ENCODE measurements at regions not wholly inside any gene's neighbourhood (a gene's known extent, or its start where the extent isn't known, plus 50 kb on each side); places are given as distances from the start of the nearest gene placed in this dataset.

GRCh38 chr5:98663521-98663920, 109.9 kb upstream of the RGMB start:
- Mint-ChIP-seq H3K27ac (ENCODE audit: unreplicated experiment) (no peak overlapping the region), H3K4me1 (ENCODE audit: low read depth, unreplicated experiment) (no peaks in the 10 kb centered on the region), H3K9me3 (ENCODE audit: unreplicated experiment) (peaks cover 9% of the 10 kb centered on the region), H3K36me3 (ENCODE audit: insufficient read depth, unreplicated experiment) (no peaks in the 10 kb centered on the region), H3K27me3 (ENCODE audit: insufficient read depth, unreplicated experiment) (peaks cover 3% of the 10 kb centered on the region), H3K4me3 (ENCODE audit: unreplicated experiment) (no peak overlapping the region)
- H3K4me1 ChIP-seq = no peaks in the 10 kb centered on the region
- no peaks in the 10 kb centered on the region for H3K27me3 ChIP-seq (replicated peaks; ENCODE audit: control insufficient read depth, insufficient read depth, low read length)
- no peaks in the 10 kb centered on the region for H3K9me3 ChIP-seq
- intact Hi-C loops (cut with micrococcal nuclease; ENCODE audit: unreplicated experiment) = no loop called here
- BruUV-seq (replicated peaks) = no TSS peak
- no peak for TF ChIP-seq CTCF (IDR thresholded peaks at IDR 0.05; ENCODE audit: insufficient read depth in 1 of 2, low read depth in 1 of 2, low read length in 1 of 2, severe bottlenecking in 1 of 2, unreplicated experiment in 1 of 2)
- CTCF ChIA-PET = no interaction called here
- H3K36me3 ChIP-seq (ENCODE audit: control insufficient read depth, insufficient read depth, low read length) = no peaks in the 10 kb centered on the region
- no peak overlapping the region for H3K4me3 ChIP-seq (ENCODE audit: low read depth, low read length)
- no peak for DNase-seq
- POLR2A ChIA-PET = no interaction called here

GRCh38 chr5:98664736-98665135, 108.7 kb upstream of the RGMB start:
- POLR2A ChIA-PET = no interaction called here
- TF ChIP-seq CTCF (IDR thresholded peaks at IDR 0.05; ENCODE audit: insufficient read depth in 1 of 2, low read depth in 1 of 2, low read length in 1 of 2, severe bottlenecking in 1 of 2, unreplicated experiment in 1 of 2) = no peak
- BruUV-seq (replicated peaks) = no TSS peak
- H3K4me1 Mint-ChIP-seq (ENCODE audit: low read depth, unreplicated experiment) = no peaks in the 10 kb centered on the region
- no peaks in the 10 kb centered on the region for H3K36me3 ChIP-seq (ENCODE audit: control insufficient read depth, insufficient read depth, low read length)
- H3K27ac Mint-ChIP-seq (ENCODE audit: unreplicated experiment) = no peak overlapping the region
- no peaks in the 10 kb centered on the region for H3K9me3 ChIP-seq
- no peak for DNase-seq
- H3K27me3 Mint-ChIP-seq (ENCODE audit: insufficient read depth, unreplicated experiment) = no peaks in the 10 kb centered on the region
- no peaks in the 10 kb centered on the region for H3K36me3 Mint-ChIP-seq (ENCODE audit: insufficient read depth, unreplicated experiment)
- intact Hi-C loops (cut with micrococcal nuclease; ENCODE audit: unreplicated experiment) = no loop called here
- CTCF ChIA-PET = no interaction called here
- no peak overlapping the region for H3K4me3 Mint-ChIP-seq (ENCODE audit: unreplicated experiment)
- peaks cover 9% of the 10 kb centered on the region for H3K9me3 Mint-ChIP-seq (ENCODE audit: unreplicated experiment)
- no peaks in the 10 kb centered on the region for H3K4me1 ChIP-seq
- H3K27me3 ChIP-seq (replicated peaks; ENCODE audit: control insufficient read depth, insufficient read depth, low read length) = no peaks in the 10 kb centered on the region
- H3K4me3 ChIP-seq (ENCODE audit: low read depth, low read length) = no peak overlapping the region

- no peak for DNase-seq
- POLR2A ChIA-PET = no interaction called here
- no peaks in the 10 kb centered on the region for H3K36me3 Mint-ChIP-seq (ENCODE audit: insufficient read depth, unreplicated experiment)
- no TSS peak for BruUV-seq (replicated peaks)
- no peaks in the 10 kb centered on the region for H3K27me3 ChIP-seq (replicated peaks; ENCODE audit: control insufficient read depth, insufficient read depth, low read length)
- H3K4me3 ChIP-seq (ENCODE audit: low read depth, low read length) = no peak overlapping the region
- TF ChIP-seq CTCF (IDR thresholded peaks at IDR 0.05; ENCODE audit: insufficient read depth in 1 of 2, low read depth in 1 of 2, low read length in 1 of 2, severe bottlenecking in 1 of 2, unreplicated experiment in 1 of 2) = no peak
- no peak overlapping the region for H3K4me3 Mint-ChIP-seq (ENCODE audit: unreplicated experiment)
- H3K4me1 ChIP-seq = no peaks in the 10 kb centered on the region
- no peaks in the 10 kb centered on the region for H3K36me3 ChIP-seq (ENCODE audit: control insufficient read depth, insufficient read depth, low read length)
- intact Hi-C loops (cut with micrococcal nuclease; ENCODE audit: unreplicated experiment) = no loop called here
- H3K9me3 Mint-ChIP-seq (ENCODE audit: unreplicated experiment) = peaks cover 9% of the 10 kb centered on the region
- no peaks in the 10 kb centered on the region for H3K9me3 ChIP-seq
- no peaks in the 10 kb centered on the region for H3K27me3 Mint-ChIP-seq (ENCODE audit: insufficient read depth, unreplicated experiment)
- H3K27ac Mint-ChIP-seq (ENCODE audit: unreplicated experiment) = no peak overlapping the region
- no peaks in the 10 kb centered on the region for H3K4me1 Mint-ChIP-seq (ENCODE audit: low read depth, unreplicated experiment)
- CTCF ChIA-PET = no interaction called here
These were observed 93.5 kb upstream of the RGMB start for GRCh38 chr5:98679963-98680362.
